PC-9 (cell line): ENCODE measurements at regions not wholly inside any gene's neighbourhood (a gene's known extent, or its start where the extent isn't known, plus 50 kb on each side); places are given as distances from the start of the nearest gene placed in this dataset.

Experiments used
- CTCF ChIP-seq: fragments of 200-600 bp; sonication (generic); conservative IDR thresholded peaks from 2 replicates; pipeline ENCODE4 v1.6.1; 2017; ENCODE audit warnings: mixed run types, antibody characterized with exemption, mild to moderate bottlenecking, moderate library complexity
- EZH2 ChIP-seq: fragments of 200-600 bp; sonication (generic); IDR thresholded peaks from 2 replicates; pipeline ENCODE4 v1.8.0; 2017; ENCODE audit warnings: antibody characterized with exemption, low read depth

DNA sequence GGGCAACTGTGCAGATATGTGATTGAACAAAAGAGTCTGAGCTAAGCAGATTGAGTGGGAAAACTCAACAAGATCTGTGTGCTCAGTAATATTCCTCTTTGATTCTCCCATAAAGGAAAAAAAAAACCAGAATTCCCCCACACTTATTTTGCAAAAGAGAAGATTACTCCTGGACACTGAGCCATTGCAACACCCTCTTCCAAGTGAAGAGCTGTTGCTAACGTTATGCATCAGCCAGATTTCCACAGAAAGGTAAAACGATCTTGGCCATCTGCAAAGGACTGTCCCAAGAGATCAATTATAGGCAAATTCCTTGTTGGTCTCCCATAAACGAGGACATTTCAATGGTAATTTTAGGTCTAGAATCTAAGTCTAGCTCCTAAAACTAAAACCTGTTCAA is 587.7 kb downstream of the C12orf50 start:
- TF ChIP-seq CTCF (no peak), EZH2 (no peak)
